GM12878 (cell line): ENCODE measurements at regions not wholly inside any gene's neighbourhood (a gene's known extent, or its start where the extent isn't known, plus 50 kb on each side); places are given as distances from the start of the nearest gene placed in this dataset.

ENCODE experiments used
- ATAC-seq: fragments of 200-7000 bp; cut with Tn5 transposase; 3 replicates; pipeline ENCODE4 v1.9.1; 2020; ENCODE audit warnings: mild to moderate bottlenecking, moderate library complexity
- BruUV-seq: library from RNA; stranded (reverse); fragments of 400-500 nt; replicated peaks from 2 replicates; lab custom pipeline; 2021; lab: Mats Ljungman, UMichigan
- CTCF ChIA-PET: fragments of 300-600 bp; sonication (Branson Sonifier 250); formaldehyde crosslinking; extraction: SDS; loops from one replicate; lab custom pipeline; 2021; ENCODE audit warnings: inconsistent platforms; lab: Yijun Ruan, JAX
- POLR2A ChIA-PET: fragments of 350-600 bp; formaldehyde crosslinking; extraction: SDS; loops from one replicate; lab custom pipeline; 2021; ENCODE audit warnings: inconsistent platforms; lab: Charles Lee
- RAD21 ChIA-PET: fragments of 300-600 bp; sonication (Branson Sonifier 250); formaldehyde crosslinking; loops from one replicate; lab custom pipeline; 2023; ENCODE audit warnings: antibody characterized with exemption; ENCODE audit not compliant: unreplicated experiment; lab: Charles Lee
- SMC1A ChIA-PET: fragments of 300-600 bp; sonication (Branson Sonifier 250); formaldehyde crosslinking; loops from one replicate; lab custom pipeline; 2023; ENCODE audit not compliant: unreplicated experiment, uncharacterized antibody; lab: Charles Lee
- DNase-seq: peaks from one replicate; pipeline ENCODE4 v3.0.0-alpha.2; 2011; ENCODE audit warnings: low read depth, low spot score
- FAIRE-seq: peaks from 3 replicates; lab custom pipeline; 2011; peaks lifted over from hg19 to GRCh38; lab: Jason Lieb, UNC
- H2AFZ ChIP-seq: 2 replicates; pipeline ENCODE4 v1.6.0; 2011; ENCODE audit warnings: low read depth, low read length, control low read depth; ENCODE audit not compliant: control insufficient read depth
- H3K27ac ChIP-seq: 2 replicates; pipeline ENCODE4 v1.5.1; 2011; ENCODE audit warnings: control low read depth; ENCODE audit not compliant: control insufficient read depth, insufficient read depth
- H3K27me3 ChIP-seq, 2 experiments: replicated peaks in 1 of 2; 2 replicates each; pipeline versions ENCODE4 v1.6.0 to v1.6.1; 2011; ENCODE audit warnings: low read length in 1 of 2; ENCODE audit not compliant: control insufficient read depth in 2 of 2, insufficient read depth in 2 of 2
- H3K36me3 ChIP-seq, 2 experiments: 2 replicates each; pipeline ENCODE4 v1.5.1; 2011; ENCODE audit warnings: low read length in 1 of 2; ENCODE audit not compliant: control insufficient read depth in 2 of 2, insufficient read depth in 2 of 2
- H3K4me1 ChIP-seq: 2 replicates; pipeline ENCODE4 v1.6.1; 2011; ENCODE audit warnings: mild to moderate bottlenecking, low read length, moderate library complexity, mixed read lengths; ENCODE audit not compliant: control insufficient read depth, insufficient read depth
- H3K4me2 ChIP-seq: 2 replicates; pipeline ENCODE4 v1.6.0; 2011; ENCODE audit warnings: control low read depth; ENCODE audit not compliant: control insufficient read depth, insufficient read depth
- H3K4me3 ChIP-seq: fragments of 200-600 bp; sonication (generic); 2 replicates; pipeline ENCODE4 v1.5.1; 2016
- H3K79me2 ChIP-seq: 2 replicates; pipeline ENCODE4 v1.6.0; 2011; ENCODE audit warnings: low read length; ENCODE audit not compliant: control insufficient read depth, insufficient read depth
- H3K9ac ChIP-seq: 2 replicates; pipeline ENCODE4 v1.8.0; 2011; ENCODE audit warnings: low read length, control low read depth, mixed read lengths; ENCODE audit not compliant: control insufficient read depth, insufficient read depth
- H3K9me3 ChIP-seq: replicated peaks from 3 replicates; pipeline ENCODE4 v1.5.1; 2011; ENCODE audit warnings: mild to moderate bottlenecking, low read length; ENCODE audit not compliant: control insufficient read depth, insufficient read depth
- H4K20me1 ChIP-seq: 2 replicates; pipeline ENCODE4 v1.6.0; 2011; ENCODE audit not compliant: control insufficient read depth, insufficient read depth
- ATF3 ChIP-seq: IDR thresholded peaks from 2 replicates; pipeline ENCODE4 v1.6.1; 2011; ENCODE audit warnings: low read depth, mild to moderate bottlenecking, low read length, moderate library complexity, borderline replicate concordance; ENCODE audit errors: extremely low read depth
- ATF7 ChIP-seq: fragments of 450-650 bp; IDR thresholded peaks from 2 replicates; pipeline ENCODE4 v1.6.1; 2016; ENCODE audit warnings: low read depth, mild to moderate bottlenecking
- DPF2 ChIP-seq: fragments of 450-650 bp; IDR thresholded peaks from 2 replicates; pipeline ENCODE4 v1.6.1; 2017; ENCODE audit warnings: mild to moderate bottlenecking
- GATAD2B ChIP-seq: fragments of 450-650 bp; conservative IDR thresholded peaks from 2 replicates; pipeline ENCODE4 v1.6.1; 2017; ENCODE audit warnings: low read depth, mild to moderate bottlenecking, moderate library complexity
- HSF1 ChIP-seq: fragments of 150-350 bp; IDR thresholded peaks from 2 replicates; pipeline ENCODE4 v1.6.1; 2014; ENCODE audit warnings: mild to moderate bottlenecking, low read depth, low read length
- IRF3 ChIP-seq: fragments of 450-650 bp; IDR thresholded peaks from 2 replicates; pipeline ENCODE4 v1.6.1; 2014; ENCODE audit warnings: mild to moderate bottlenecking
- MAX ChIP-seq: IDR thresholded peaks from 2 replicates; pipeline ENCODE4 v1.6.1; 2012; ENCODE audit warnings: low read depth, low read length, improper control_type of control experiment
- MTA2 ChIP-seq: fragments of 450-650 bp; IDR thresholded peaks from 2 replicates; pipeline ENCODE4 v1.6.1; 2016; ENCODE audit warnings: low read depth, mild to moderate bottlenecking, moderate library complexity
- RELA ChIP-seq: fragments of 450-650 bp; IDR thresholded peaks from 2 replicates; pipeline ENCODE4 v1.8.0; 2014; ENCODE audit warnings: borderline replicate concordance; ENCODE audit not compliant: partially characterized antibody
- RUNX3 ChIP-seq: IDR thresholded peaks from 2 replicates; pipeline ENCODE4 v1.6.1; 2012; ENCODE audit warnings: low read length, inconsistent platforms
- ZNF622 ChIP-seq: fragments of 450-650 bp; IDR thresholded peaks from 2 replicates; pipeline ENCODE4 v1.6.1; 2017; ENCODE audit warnings: mild to moderate bottlenecking, inconsistent platforms
- whole genome bisulfite sequencing: methylation state at CpG from one replicate; pipeline ENCODE4 v1.1.6; 2016; ENCODE audit warnings: low lambda C conversion rate; ENCODE audit not compliant: insufficient replicate concordance, insufficient coverage; ENCODE audit errors: missing lambda C conversion rate; 5-methylcytosine and 5-hydroxymethylcytosine counted together
- in situ Hi-C: fragments of 300-500 bp; cut with MboI; formaldehyde crosslinking; loops from 9 replicates; pipeline ENCODE4 v1.14.3; 2018; ENCODE audit warnings: mixed read lengths
- intact Hi-C: fragments of 100-400 bp; cut with micrococcal nuclease; formaldehyde crosslinking; loops from one replicate; pipeline ENCODE4 v1.14.2; 2022; ENCODE audit not compliant: unreplicated experiment

GRCh38 chr7:32680259-32681173 is 185.2 kb downstream of the AVL9 start:
- POLR2A ChIA-PET, result no interaction called here
- Histone ChIP-seq H3K4me2 (no peak overlapping the region), H3K27me3 (no peaks in the 10 kb centered on the region), H2AFZ (no peak overlapping the region), H4K20me1 (no peaks in the 10 kb centered on the region), H3K9ac (no peak overlapping the region), H3K36me3 (no peaks in the 10 kb centered on the region), H3K4me3 (no peak overlapping the region), H3K9me3 (no peaks in the 10 kb centered on the region), H3K79me2 (no peaks in the 10 kb centered on the region), H3K4me1 (no peaks in the 10 kb centered on the region), H3K27ac (no peak overlapping the region)
- RAD21 ChIA-PET, result no interaction called here
- no TSS peak for BruUV-seq
- no peak for FAIRE-seq
- DNase-seq, result no peak
- intact Hi-C loops, result no loop called here
- CTCF ChIA-PET, result interaction anchor here (1.0 kb wide), 1 partner anchor 165 kb away, joined by 3 read pairs; no protein-coding TSS in a partner anchor
- SMC1A ChIA-PET, result no interaction called here
- TF ChIP-seq GATAD2B (no peak), MTA2 (no peak), MAX (no peak), ATF3 (no peak), ZNF622 (no peak), DPF2 (no peak), ATF7 (no peak), RELA (no peak), HSF1 (no peak), IRF3 (no peak), RUNX3 (no peak)
- peak; percentile 48 for ATAC-seq
- in situ Hi-C loops, result no loop called here
- 29% methylated on average over 6 of the region's 6 CpGs for WGBS
